Tibial nerve (tissue), 3 donors: ENCODE measurements at regions not wholly inside any gene's neighbourhood (a gene's known extent, or its start where the extent isn't known, plus 50 kb on each side); places are given as distances from the start of the nearest gene placed in this dataset.

ENCODE experiments used
- EP300 ChIP-seq, 2 donors: sonication (generic); formaldehyde crosslinking; IDR thresholded peaks; one replicate each; pipeline ENCODE4 v1.6.1; 2017; ENCODE audit warnings: antibody characterized with exemption in 2 of 2, mild to moderate bottlenecking in 1 of 2
- POLR2A ChIP-seq, 2 donors: fragments of 450-650 bp; IDR thresholded peaks; one replicate each; pipeline ENCODE4 v1.6.1; 2017; ENCODE audit warnings: antibody characterized with exemption in 2 of 2, mild to moderate bottlenecking in 2 of 2, moderate library complexity in 2 of 2

DNA sequence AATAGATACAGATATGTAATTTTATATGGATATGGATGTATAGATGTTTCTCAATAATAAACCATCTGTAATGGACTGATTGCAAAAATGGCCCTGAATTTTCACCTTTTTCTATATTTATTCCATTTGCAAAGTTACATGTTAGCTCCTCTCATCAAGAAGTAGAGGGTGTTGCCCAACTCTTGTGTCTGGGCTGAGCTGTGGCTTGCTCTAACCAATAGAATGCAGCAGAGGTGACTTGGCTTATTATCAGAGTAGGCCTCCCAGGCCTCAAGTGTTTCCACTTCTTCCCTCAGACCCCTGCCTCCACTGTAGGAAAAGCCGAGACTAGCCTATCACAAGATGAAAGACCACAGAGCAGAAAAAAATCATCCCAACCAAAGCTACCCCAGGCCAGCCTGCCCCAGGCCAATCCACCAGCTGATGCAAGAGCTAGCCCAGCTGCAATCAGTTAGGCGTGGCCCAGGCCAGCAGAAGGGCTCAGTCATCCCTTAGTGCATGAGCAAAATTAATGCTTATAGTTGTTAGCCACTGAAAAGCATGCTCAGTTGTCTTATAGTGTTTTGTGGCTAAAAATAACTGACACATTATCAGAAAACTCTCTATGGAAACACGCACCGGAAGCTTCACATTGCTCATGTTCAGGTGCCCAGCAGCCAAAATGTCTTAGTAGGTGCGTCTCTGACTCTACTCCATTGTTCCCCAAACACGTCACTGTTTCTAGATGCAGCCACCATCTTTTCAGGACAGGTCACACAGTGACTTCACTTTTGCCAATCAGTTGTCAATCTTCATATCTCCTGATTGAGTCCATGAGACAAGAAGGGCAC lies 464.0 kb downstream of the FBXO15 start:
- TF ChIP-seq EP300 (IDR thresholded peaks at IDR 0.05) (no peak), POLR2A (IDR thresholded peaks at IDR 0.05) (no peak)
